ENCODE measurements at regions not wholly inside any gene's neighbourhood (a gene's known extent, or its start where the extent isn't known, plus 50 kb on each side); places are given as distances from the start of the nearest gene placed in this dataset.

DNA sequence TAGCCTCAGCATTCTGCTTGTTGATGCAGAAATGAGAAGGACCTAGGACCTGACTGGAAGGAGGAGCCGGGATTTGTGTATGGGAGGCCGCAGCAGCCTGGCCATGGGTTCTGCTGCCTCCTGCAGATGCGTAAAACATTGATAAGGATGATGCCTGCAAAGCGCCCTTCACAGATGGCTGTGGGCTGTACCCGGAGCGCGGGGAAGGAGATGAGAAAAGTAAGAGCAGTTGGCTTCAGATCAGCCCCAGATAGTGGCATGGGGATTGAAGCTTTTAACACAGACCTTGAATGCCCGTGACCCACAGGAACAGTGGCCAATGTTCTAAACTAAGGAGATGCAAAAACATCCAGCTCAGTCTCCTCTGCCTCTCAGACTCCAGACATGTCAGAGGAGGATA, 136.4 kb upstream of the KCNG1 start:
- no peak for DNase-seq (ENCODE audit: low read depth in 2 of 2)

DNA sequence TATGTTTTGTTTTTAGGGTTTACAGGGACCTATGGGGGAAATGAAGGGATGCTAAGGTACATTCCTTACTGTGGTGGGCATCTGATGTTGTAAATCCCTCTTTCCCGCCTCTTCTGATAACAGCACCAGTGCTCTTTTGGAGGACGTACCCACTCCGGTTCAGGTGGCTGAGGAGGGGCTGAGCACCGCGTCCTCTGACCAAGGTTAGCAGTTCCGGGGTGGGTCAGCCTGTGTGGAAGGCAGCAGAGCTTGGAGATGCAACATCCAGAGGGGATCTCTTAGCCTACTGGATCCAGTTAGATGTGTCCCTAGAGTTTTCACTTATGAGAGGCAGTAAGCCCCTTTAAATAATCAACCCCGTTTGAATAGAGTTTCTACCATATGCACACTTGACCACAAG, 135.3 kb upstream of the KCNG1 start:
- DNase-seq (ENCODE audit: low read depth in 2 of 2): no peak

DNA sequence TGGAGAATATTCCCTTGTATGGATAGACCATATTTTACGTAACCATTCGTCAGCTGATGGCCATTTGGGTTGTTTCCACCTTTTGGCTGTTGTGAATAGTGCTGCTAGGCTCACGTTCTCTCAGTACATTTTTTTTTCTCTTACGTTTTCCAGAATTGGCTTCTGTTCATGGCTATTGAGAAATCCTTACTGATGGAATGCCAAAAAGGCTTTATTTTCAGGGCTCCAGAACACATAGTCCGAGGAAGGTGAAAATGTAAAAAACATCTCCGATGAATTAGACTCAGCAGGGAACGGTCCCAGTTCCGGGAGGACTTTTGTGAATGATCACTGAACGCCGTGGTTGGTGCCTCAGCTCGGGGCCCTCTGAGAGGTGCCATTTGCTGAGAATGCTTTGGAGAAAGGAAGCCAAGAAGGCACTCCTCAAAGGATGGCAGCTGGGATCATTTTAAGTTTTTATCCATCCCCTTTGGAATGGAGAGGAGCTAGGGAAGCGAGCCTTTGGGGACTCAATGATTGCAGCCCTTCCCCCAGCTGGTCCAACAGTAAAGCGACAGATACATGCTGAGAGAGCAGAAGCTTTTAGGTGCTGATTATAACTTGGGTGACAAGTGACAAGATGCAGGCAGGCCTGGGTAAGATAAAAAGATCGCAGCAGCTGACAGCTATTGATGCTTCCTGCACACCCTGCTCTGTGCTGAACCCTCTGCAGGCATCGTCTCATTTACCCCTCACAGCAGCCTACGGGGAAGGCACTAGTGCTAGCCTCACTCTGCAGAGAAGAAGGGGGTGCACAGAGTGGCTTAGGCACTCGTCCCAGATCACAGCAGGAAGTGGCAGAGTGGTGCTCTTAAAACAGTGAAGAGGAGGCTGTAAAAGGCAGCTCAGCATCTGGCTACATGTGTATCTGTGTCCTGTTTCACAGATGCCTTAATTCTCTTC, 133.4 kb upstream of the KCNG1 start:
- no peak for DNase-seq (ENCODE audit: low read depth in 2 of 2)

DNA sequence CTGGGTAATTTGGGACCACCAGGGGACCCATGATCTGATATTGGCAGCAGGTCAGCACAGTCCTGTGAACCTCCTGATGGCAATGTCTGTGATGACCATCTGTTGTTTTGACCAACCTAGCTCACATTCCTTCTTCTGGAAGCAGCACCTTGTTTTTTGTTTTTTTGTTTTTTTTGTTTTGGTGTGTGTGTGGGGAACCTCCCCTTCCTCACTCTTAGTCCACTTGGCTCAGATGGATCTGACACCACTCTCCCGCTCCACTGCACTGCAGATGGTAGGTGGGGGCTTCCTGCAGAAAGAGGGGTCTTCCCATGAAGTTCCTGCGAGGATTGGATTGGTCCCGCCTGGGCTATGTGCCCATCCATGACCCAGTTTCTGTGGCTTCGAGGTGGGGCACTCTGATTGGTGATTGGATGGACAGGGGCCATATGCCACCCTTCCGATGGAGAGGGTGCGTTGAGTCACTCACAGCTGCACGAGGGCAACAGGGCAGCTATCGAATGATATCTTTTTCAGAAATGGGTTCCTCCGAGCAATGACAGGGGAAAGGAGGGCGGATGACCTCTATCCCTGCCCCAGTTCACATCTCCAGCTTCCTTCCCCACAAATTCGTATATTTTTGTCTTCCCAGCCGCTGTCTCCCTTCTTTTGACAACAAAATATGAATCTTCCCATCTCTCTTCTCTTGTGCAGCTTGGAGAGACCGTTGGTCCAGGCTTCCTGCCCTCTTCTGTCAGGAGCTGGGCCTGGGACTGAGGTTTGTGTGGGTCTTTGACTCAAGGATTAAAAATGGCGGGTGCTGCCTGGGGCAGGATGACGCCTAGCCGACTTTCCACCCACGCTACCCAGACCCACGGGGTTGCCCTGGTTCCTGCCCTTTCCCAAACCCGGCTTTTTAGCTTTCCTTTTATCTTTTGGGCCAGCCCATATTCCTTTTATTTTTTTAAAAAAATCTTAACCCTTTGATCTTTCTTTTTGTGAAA, 132.1 kb upstream of the KCNG1 start:
- DNase-seq (ENCODE audit: low read depth in 2 of 2): no peak

DNA sequence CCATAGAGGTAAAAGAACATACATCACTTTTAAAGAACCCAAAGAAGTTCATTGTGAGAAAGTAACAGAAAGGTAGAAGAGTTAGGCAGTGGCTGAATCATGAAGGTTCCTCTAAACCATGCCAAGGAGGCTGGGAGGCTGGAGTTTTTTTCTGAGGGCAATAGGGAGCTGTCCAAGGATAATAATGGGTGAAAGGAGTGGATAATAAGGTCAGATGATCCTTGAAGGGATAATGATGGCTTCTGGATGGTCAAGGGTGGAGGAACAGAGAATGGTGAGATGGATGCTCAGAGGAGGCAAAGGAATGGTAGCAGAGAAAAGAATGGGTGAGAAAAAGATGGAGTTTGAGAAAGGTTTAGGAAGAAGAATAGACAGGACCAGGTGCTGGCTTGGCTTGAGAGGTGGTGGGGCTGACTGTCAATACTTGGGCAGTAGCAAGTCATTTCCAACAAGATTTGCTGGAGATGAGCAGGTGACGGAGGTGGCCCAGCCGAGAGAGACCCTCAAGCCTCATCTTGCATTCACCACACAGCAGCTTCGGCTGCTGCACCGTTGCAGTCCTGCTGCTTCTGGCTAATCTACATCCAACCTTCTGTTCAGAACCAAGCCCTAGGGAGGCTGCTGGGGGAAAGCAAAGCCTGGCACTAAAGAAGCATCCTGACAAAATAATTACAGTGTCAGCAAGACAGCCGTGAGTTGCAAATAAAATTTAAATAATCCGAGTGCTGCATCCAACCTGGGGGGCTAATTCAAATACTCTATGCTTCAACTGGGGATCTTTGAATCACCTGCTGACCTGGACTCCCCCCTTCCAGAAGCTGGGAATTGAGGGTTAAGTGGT, 131.2 kb upstream of the KCNG1 start:
- no peak for DNase-seq (ENCODE audit: low read depth in 2 of 2)

DNA sequence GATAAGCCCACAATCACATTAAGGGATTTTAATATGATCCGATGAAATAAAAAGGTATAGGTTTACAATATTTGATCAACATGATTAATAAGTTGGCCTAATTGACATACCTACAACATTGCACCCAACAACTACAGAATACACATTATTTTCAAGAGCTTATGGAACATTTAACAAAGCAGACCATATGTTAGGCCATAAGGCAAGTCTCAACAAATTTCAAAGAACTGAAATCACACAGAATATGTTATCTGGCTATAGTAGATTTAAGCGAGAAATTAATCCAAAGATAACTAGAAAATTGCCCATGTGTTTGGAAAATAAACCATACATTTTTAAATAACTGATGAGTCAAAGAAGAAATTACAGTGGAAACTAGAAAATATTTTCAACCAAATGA, 126.0 kb upstream of the KCNG1 start:
- DNase-seq (ENCODE audit: low read depth in 2 of 2): no peak

DNA sequence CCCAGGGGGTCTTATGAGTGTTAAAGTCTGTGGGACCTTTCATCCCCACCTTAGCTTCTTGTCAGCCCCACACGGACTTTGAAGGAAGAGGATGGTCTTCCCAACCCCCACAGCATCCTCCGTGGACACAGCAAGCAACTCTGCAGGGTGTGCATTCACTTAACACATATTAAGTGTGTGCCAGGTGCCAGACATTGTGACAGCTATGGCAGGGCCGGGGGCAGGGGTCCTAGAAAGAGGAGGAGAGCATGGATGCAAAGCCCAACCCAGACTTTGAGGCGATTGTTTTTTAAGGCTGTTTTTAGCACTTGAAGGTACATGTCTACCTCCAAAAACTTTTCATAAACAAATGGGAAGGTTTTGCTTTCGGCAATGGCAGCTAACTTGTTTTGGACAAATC, 121.6 kb upstream of the KCNG1 start:
- no peak for DNase-seq (ENCODE audit: low read depth in 2 of 2)

DNA sequence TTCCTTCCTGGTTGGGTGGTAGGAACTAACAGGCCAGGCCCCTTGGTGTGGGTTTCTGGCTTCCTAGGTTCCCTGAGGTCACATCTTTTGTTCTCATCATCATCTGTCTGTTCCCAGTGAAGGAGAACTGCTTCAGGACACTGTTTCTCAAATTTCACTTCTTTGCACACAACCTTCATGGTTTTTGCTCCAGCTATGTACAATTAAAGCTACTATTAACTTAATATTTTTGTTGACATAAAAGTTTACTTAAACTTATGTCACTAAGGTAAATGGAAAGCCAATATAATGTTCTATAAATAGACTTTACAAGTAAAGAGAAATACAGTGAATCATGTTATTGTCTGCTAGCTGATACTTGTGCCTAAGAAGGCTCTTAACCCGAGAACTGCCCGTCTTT, 120.7 kb upstream of the KCNG1 start:
- DNase-seq (ENCODE audit: low read depth in 2 of 2): no peak

DNA sequence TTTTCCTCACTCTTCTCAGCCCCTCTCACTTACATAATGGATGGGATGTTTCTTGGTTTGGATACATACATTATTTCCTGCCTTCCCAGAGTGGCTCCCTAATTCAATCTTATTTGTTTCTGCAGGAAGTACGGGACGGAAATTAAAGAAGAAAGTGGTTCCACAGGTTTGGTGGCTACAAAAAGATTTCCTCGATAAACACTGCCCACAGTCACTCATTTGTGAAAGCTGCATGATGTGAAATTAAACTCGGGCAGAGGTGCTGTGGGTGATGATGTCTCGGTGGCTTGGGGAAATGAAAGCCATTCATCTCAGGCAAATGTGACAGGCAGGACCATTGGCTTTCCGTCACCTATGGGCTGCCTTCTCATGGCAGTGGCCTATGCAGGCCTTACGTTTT, 119.5 kb upstream of the KCNG1 start:
- no peak for DNase-seq (ENCODE audit: low read depth in 2 of 2)

DNA sequence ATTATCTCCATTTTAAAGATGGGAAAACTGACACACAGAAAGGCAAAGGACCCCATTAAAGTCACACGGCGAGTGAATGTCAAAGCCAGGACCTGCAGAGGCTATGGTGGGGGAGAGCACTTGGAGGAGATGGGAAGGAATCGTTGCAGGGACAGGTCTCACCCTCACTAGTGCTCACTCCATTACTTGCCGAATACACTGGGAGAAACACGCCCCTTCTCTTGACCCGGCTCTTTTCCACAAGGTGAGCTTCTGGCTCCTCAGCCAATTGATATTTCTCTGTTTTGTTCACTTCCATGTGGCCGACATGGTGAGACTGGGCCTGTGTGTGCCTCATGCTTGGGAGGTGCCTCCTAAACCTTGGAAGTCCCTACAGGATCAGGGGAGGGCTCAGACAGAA, 117.8 kb upstream of the KCNG1 start:
- DNase-seq (ENCODE audit: low read depth in 2 of 2): no peak

DNA sequence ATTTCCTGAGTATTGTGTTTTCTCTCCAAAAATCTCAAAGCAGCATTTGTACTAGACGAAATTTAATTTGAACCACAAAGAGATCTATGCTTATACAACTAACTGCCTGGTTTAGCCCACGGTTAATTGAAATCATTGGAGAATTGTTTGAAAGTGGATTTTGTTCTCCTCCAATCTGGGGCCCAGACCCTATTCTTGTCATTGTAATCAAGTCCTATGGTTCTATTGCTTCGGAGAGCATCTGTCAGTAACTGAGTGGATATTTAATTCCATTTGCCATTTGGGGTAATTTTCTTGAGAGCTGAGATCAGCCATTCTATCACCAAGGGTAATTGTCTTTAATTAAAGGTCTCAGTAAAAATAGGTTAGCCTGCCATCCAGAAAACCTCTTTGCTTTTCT, 117.0 kb upstream of the KCNG1 start:
- DNase-seq (ENCODE audit: low read depth in 2 of 2): no peak

DNA sequence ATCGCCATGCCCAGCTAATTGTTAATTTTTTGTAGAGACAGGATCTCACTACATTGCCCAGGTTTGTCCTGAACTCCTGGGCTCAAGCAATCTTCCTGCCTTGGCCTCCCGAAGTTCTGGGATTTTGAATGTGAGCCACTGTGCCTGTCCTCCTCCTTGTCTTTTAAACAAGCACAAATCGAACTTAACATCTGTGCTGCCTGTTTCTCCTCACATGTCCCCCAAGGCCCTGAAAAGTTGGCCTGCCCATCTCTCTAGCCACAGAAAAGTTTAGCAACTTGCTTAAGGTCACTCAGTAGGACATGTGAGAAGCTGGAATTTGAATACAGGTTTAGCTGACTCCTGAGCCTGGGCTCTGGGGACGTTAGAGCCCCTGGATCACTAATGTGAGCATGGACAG, 115.7 kb upstream of the KCNG1 start:
- DNase-seq (ENCODE audit: low read depth in 2 of 2): no peak

DNA sequence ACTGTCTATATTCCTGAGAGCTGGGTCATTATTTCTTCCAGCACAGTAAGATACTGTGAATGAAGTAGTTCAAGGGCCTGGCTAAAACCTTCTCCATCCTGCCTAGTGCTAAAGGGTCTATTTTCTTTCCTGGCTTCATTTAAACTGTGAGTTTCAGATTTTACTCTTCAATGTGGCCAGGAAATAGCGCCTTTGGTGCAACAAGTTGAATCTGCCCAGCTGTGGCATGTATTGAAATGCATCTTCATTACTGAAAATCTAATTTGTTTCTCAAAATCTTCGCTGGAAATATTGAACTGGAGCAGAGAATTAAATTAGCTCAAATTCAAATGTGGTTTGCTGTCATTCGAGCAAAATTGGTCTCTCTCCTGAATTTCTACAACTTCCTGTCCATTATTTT, 114.6 kb upstream of the KCNG1 start:
- DNase-seq (ENCODE audit: low read depth in 2 of 2): no peak

DNA sequence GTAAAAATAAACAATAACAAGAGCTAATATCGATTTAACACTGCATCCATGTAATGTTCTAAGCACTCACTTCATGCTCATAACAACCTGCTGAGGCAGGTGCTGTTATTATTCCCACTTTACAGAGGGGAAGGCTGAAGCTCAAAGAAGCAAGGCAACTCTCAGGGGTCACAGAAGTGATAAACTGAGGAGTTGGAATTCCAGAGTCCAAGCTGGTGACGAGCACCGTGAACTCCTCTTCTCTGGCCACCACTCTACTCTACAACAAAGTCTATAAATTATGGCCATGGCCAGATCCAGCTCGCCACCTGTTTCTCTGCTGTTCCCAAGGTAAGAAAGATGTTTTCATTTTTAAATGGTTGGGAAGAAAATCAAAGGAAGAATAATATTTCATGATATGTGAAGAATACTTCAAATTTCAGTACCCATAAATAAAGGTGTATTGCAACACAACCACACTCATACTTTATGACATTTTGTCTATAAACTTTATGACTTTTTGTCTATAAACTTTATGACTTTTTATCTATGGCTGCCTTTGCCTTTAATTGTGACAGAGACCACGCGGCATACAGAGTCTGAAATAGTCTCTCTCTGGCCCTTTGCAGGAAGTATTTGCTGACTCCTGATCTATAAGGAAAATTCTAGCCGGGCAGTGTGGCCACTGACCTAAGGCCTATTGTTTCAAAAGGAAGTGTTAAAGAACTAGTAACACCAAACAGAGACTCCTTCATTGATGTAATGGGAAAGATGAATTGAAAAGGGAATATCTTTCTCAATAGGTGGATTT, 113.2 kb upstream of the KCNG1 start:
- DNase-seq (ENCODE audit: low read depth in 2 of 2): no peak

DNA sequence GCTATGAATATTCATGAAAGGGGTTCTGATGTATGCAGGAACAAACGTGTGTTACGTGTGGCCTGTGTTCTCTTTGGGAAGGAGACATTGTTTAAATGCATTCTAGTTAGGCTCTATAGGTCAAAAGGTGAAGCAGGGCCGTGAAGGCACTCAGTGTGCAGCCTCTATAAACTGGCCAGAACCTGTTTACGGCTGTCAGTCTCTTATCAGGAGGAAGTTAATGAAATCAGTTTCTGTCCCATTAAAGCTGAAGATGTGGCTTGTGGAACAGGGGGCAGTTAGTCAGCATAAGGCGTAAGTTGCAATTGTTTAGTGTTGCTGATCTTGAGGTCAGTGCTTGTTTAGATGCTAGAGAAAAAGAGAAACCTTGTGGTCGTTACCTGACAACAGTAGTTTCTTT, 111.5 kb upstream of the KCNG1 start:
- no peak for DNase-seq (ENCODE audit: low read depth in 2 of 2)

DNA sequence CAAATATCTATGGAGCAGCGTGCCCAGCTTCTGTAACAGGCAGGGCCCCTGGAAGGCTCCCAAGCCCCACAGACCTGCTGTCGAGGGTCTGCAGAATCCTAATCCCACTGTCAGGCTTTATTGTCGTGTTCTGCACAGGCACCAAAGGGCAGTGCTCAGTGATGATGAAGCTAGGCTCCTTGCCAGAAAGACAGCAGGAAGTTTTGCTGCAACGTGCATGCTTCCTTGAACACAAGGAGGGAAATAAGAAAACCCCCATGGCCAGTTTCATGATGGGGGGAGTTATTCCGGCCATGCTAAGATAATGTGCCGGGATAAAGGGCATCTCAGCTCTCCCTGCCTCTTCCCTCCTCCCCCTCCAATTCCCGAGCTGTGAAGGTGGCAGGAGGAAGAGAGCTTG, 109.4 kb upstream of the KCNG1 start:
- DNase-seq (ENCODE audit: low read depth in 2 of 2): no peak

DNA sequence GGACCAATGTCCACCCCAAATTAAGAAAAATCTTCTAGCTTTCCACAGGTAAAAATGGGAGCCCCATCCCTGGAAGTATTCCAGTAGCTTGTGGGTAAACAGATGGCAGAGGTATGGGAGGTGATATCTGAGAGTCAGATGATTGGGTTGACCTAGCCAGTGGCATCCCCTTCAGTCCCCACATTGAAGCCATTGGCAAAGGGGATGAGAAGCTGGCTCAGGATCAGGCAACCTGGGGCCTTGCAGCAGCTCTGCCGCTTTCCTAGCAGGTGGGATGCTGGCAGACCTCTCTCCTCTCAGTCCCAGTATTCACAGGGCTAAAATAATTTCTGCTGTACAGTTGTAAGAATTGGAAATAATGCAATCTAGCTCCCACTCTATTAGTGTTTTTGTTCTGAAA, 108.9 kb upstream of the KCNG1 start:
- DNase-seq (ENCODE audit: low read depth in 2 of 2): no peak

DNA sequence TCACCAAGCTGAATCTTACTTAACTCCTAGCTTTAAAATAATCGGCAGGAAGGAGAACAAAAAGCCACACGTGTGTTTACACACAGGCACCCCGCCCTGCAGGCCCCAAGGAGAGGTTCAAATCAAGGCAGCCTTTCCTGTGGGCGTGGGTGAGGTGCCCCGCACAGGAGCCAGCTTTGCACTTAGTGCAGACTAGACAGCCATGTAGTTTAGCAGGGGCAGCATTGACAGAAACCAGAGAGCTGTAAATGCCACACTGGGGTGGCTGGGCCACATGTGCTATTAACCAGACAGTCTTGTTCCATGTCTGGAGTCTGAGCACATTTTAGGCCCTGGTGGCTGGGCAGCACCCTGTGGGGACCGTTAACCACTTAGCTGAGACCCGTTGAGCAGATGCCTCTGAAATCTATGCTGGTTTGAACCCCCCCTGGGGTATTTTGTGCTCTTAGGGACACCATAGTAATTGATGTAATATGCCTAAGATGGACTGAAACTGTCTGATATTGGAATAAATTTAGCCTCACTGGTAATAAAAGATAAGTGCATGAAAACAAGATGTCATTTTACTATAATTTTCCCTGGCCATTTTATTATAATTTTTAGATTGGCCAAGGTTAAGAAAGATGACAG, 106.4 kb upstream of the KCNG1 start:
- no peak for DNase-seq (ENCODE audit: low read depth in 2 of 2)

DNA sequence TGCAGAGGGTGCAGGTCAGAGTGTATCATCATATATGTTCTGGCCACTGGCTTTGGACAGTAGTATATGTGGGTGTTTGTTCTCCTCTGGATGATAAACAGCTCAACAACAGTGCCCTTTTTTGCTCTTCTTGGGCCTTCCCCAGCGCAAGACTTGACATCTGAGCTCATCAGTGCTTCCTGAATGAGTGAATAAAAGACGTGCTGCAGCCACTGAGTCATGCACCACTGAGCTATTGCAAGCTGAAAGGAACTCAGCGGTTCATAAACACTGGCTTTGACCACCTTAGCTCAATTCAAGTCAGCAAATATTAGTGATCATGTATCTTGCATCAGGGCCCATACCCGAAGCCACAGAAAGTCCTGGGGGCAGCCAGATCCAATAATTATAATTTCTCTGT, 105.3 kb upstream of the KCNG1 start:
- no peak for DNase-seq (ENCODE audit: low read depth in 2 of 2)

DNA sequence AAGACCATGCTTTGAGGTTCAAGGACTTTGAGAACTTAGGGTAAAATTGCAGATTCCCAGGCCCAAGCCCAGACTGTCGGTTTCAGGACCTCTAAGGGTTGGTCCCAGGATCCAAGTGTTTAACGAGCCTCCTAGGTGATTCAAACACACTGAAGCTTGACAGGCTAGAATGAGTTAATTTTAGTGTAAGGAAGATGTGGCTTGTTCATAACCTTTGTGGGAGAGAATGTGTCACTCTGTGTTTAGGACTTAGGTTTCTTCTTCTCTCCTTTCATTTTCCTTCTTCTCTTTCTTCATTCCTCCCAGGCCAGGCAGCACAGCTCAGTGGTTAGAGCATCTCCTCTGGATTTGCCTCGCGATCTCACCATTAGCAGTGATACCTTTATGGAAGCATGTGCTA, 104.8 kb upstream of the KCNG1 start:
- DNase-seq (ENCODE audit: low read depth in 2 of 2): no peak

DNA sequence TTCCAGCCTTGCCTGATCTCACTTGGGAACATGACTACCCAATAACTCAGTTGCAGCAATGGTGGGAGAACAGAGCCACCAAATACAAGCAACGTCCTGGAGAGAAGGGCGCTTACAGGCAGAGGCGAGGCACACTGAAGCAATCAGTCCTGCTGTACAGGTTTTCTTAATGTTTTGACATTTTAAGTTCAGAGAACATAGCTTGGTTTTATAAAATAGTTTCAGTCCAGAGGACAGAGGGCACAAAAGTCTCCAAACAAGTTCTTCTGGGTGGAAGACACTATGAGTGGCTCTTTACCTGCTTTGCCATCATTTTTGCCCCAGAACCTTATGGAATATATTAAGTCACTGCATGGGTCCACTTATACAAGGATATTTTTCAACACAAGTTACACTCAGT, 103.4 kb upstream of the KCNG1 start:
- no peak for DNase-seq (ENCODE audit: low read depth in 2 of 2)

Data from stimulated activated CD8-positive, alpha-beta memory T cell treated with anti-CD3 and anti-CD28 coated beads, Interleukin-7, amount 100 ng/mL, for 1 hour (primary cell).